WTC11 (cell line): ENCODE measurements at regions not wholly inside any gene's neighbourhood (a gene's known extent, or its start where the extent isn't known, plus 50 kb on each side); places are given as distances from the start of the nearest gene placed in this dataset.

Experiments
- ATAC-seq: fragments of 200-7000 bp; cut with Tn5 transposase; 2 replicates; pipeline ENCODE4 v1.10.0; 2021; ENCODE audit warnings: mild to moderate bottlenecking, moderate library complexity
- CTCF ChIA-PET: fragments of 300-600 bp; sonication (Branson Sonifier 250); formaldehyde crosslinking; loops from one replicate; lab custom pipeline; 2021; ENCODE audit warnings: antibody characterized with exemption; lab: Charles Lee
- POLR2A ChIA-PET: fragments of 350-600 bp; sonication (Branson Sonifier 250); formaldehyde crosslinking; loops from one replicate; lab custom pipeline; 2021; ENCODE audit warnings: antibody characterized with exemption; lab: Charles Lee
- DNase-seq: peaks from one replicate; pipeline ENCODE4 v3.0.0; 2021; ENCODE audit warnings: low spot score
- H3K27ac Mint-ChIP-seq: 2 replicates; pipeline ENCODE4 v1.8.0; 2021; ENCODE audit warnings: mixed read lengths
- H3K27me3 Mint-ChIP-seq: 2 replicates; pipeline ENCODE4 v1.8.0; 2021; ENCODE audit warnings: low read depth, mild to moderate bottlenecking, moderate library complexity, mixed read lengths
- H3K36me3 Mint-ChIP-seq: 2 replicates; pipeline ENCODE4 v1.8.0; 2021; ENCODE audit warnings: mixed read lengths
- H3K4me1 Mint-ChIP-seq: 2 replicates; pipeline ENCODE4 v1.8.0; 2022; ENCODE audit warnings: mixed read lengths
- H3K4me3 Mint-ChIP-seq: 2 replicates; pipeline ENCODE4 v1.8.0; 2021; ENCODE audit warnings: mild to moderate bottlenecking, moderate library complexity, mixed read lengths
- H3K9me3 Mint-ChIP-seq: 2 replicates; pipeline ENCODE4 v1.8.0; 2021; ENCODE audit warnings: mixed read lengths
- CBFB ChIP-seq: sonication (generic); formaldehyde crosslinking; IDR thresholded peaks from 2 replicates; pipeline ENCODE4 v1.8.1; 2022; ENCODE audit warnings: mild to moderate bottlenecking, low read depth, missing genetic modification reagents
- CREM ChIP-seq: sonication (generic); formaldehyde crosslinking; IDR thresholded peaks from 2 replicates; pipeline ENCODE4 v1.8.1; 2022; ENCODE audit warnings: mild to moderate bottlenecking, missing genetic modification reagents, moderate library complexity
- FOXP1 ChIP-seq: sonication (generic); formaldehyde crosslinking; IDR thresholded peaks from 2 replicates; pipeline ENCODE4 v1.8.0; 2022; ENCODE audit warnings: missing genetic modification reagents, mild to moderate bottlenecking, moderate library complexity, borderline replicate concordance
- GTF2I ChIP-seq: fragments of 250-450 bp; sonication (Bioruptor Pico); conservative IDR thresholded peaks from 2 replicates; pipeline ENCODE4 v1.4.0; 2021; ENCODE audit warnings: mild to moderate bottlenecking
- JAZF1 ChIP-seq: fragments of 250-450 bp; sonication (Bioruptor Pico); IDR thresholded peaks from 2 replicates; pipeline ENCODE4 v1.9.0; 2021; ENCODE audit warnings: moderate library complexity, mild to moderate bottlenecking, inconsistent platforms
- PRRX2 ChIP-seq: fragments of 250-450 bp; sonication (Bioruptor Pico); IDR thresholded peaks from 2 replicates; pipeline ENCODE4 v1.8.0; 2021; ENCODE audit warnings: mild to moderate bottlenecking
- ZBTB21 ChIP-seq: sonication (generic); formaldehyde crosslinking; IDR thresholded peaks from 2 replicates; pipeline ENCODE4 v1.8.1; 2023; ENCODE audit warnings: mild to moderate bottlenecking, missing genetic modification reagents, borderline replicate concordance
- ZNF232 ChIP-seq: sonication (generic); formaldehyde crosslinking; IDR thresholded peaks from 2 replicates; pipeline ENCODE4 v1.8.0; 2022; ENCODE audit warnings: mild to moderate bottlenecking, missing genetic modification reagents
- TF ChIP-seq, protein P1 (sequence below): sonication (generic); formaldehyde crosslinking; conservative IDR thresholded peaks from 2 replicates; pipeline ENCODE4 v1.8.1; 2023; ENCODE audit warnings: mild to moderate bottlenecking, low read depth, missing genetic modification reagents, moderate library complexity
- TF ChIP-seq, protein P2 (sequence below): sonication (generic); formaldehyde crosslinking; IDR thresholded peaks from 2 replicates; pipeline ENCODE4 v1.8.0; 2023; ENCODE audit warnings: mild to moderate bottlenecking, missing genetic modification reagents
- TF ChIP-seq, protein P3 (sequence below): sonication (generic); formaldehyde crosslinking; IDR thresholded peaks from 2 replicates; pipeline ENCODE4 v1.8.1; 2023; ENCODE audit warnings: mild to moderate bottlenecking, missing genetic modification reagents, moderate library complexity
- TF ChIP-seq, protein P4 (sequence below): sonication (generic); formaldehyde crosslinking; IDR thresholded peaks from 2 replicates; pipeline ENCODE4 v1.8.1; 2023; ENCODE audit warnings: mild to moderate bottlenecking, missing genetic modification reagents
- TF ChIP-seq, protein P5 (sequence below): sonication (generic); formaldehyde crosslinking; IDR thresholded peaks from 2 replicates; pipeline ENCODE4 v1.8.0; 2022; ENCODE audit warnings: mild to moderate bottlenecking, missing genetic modification reagents
- TF ChIP-seq, protein P6 (sequence below): sonication (generic); formaldehyde crosslinking; IDR thresholded peaks from 2 replicates; pipeline ENCODE4 v1.8.1; 2022; ENCODE audit warnings: missing genetic modification reagents, borderline replicate concordance

DNA sequence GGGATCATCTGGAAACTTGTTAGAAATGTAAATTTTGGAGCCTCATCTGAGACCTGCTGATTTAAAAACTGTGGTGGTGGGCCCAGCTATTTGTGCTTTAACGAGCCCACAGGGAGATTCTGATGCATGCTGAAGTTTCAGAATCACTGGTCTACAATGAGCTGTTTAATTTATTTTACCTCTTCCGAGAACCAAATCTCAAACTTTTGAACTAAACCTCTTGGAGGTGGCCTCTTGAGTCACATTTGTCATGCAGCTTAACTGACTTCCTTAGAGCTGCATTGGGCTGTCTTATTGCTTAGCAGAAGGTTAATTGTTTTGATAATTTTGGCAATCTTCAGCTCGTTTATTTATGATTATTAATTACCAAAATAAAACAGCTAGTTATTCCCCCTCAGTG is 112.1 kb upstream of the NPHP3 start (continued):
- TF ChIP-seq, protein P1, sequence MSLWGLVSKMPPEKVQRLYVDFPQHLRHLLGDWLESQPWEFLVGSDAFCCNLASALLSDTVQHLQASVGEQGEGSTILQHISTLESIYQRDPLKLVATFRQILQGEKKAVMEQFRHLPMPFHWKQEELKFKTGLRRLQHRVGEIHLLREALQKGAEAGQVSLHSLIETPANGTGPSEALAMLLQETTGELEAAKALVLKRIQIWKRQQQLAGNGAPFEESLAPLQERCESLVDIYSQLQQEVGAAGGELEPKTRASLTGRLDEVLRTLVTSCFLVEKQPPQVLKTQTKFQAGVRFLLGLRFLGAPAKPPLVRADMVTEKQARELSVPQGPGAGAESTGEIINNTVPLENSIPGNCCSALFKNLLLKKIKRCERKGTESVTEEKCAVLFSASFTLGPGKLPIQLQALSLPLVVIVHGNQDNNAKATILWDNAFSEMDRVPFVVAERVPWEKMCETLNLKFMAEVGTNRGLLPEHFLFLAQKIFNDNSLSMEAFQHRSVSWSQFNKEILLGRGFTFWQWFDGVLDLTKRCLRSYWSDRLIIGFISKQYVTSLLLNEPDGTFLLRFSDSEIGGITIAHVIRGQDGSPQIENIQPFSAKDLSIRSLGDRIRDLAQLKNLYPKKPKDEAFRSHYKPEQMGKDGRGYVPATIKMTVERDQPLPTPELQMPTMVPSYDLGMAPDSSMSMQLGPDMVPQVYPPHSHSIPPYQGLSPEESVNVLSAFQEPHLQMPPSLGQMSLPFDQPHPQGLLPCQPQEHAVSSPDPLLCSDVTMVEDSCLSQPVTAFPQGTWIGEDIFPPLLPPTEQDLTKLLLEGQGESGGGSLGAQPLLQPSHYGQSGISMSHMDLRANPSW: no peak
- TF ChIP-seq, protein P2, sequence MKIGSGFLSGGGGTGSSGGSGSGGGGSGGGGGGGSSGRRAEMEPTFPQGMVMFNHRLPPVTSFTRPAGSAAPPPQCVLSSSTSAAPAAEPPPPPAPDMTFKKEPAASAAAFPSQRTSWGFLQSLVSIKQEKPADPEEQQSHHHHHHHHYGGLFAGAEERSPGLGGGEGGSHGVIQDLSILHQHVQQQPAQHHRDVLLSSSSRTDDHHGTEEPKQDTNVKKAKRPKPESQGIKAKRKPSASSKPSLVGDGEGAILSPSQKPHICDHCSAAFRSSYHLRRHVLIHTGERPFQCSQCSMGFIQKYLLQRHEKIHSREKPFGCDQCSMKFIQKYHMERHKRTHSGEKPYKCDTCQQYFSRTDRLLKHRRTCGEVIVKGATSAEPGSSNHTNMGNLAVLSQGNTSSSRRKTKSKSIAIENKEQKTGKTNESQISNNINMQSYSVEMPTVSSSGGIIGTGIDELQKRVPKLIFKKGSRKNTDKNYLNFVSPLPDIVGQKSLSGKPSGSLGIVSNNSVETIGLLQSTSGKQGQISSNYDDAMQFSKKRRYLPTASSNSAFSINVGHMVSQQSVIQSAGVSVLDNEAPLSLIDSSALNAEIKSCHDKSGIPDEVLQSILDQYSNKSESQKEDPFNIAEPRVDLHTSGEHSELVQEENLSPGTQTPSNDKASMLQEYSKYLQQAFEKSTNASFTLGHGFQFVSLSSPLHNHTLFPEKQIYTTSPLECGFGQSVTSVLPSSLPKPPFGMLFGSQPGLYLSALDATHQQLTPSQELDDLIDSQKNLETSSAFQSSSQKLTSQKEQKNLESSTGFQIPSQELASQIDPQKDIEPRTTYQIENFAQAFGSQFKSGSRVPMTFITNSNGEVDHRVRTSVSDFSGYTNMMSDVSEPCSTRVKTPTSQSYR (CRISPR knock-in tag): no peak
- TF ChIP-seq JAZF1: no peak
- TF ChIP-seq, protein P3, sequence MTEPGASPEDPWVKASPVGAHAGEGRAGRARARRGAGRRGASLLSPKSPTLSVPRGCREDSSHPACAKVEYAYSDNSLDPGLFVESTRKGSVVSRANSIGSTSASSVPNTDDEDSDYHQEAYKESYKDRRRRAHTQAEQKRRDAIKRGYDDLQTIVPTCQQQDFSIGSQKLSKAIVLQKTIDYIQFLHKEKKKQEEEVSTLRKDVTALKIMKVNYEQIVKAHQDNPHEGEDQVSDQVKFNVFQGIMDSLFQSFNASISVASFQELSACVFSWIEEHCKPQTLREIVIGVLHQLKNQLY (CRISPR knock-in tag): no peak
- no peak for TF ChIP-seq CREM (CRISPR knock-in tag)
- TF ChIP-seq GTF2I (CRISPR knock-in tag): no peak
- TF ChIP-seq CBFB (CRISPR knock-in tag): no peak
- no peak for TF ChIP-seq FOXP1 (CRISPR knock-in tag)
- TF ChIP-seq PRRX2 (CRISPR knock-in tag): no peak
- TF ChIP-seq, all 79 proteins: peak for 0

DNA sequence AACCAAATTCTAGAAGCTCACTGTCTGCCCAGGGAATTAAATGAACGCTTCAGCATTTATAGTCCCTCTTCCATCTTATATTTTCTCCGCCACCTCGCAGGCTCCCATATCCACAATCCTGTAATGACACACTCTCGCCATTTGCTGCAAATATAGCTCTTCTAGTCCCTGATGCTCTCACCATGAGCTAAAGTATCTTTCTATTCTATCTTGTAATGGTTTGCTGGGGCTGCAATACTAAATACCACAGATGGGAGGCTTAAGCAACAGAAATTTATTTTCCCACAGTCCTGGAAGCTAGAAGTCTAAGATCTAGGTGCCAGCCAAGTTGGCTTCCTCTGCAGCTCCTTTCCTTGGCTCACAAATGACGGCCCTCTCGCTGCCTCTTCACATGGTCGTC is 106.9 kb upstream of the NPHP3 start:
- no peak overlapping the region for H3K27ac Mint-ChIP-seq
- no peak for ATAC-seq

More for the DNA sequence above, 106.9 kb upstream of the NPHP3 start:
- no peak for DNase-seq
- no peak overlapping the region for H3K4me3 Mint-ChIP-seq
- TF ChIP-seq, protein P4, sequence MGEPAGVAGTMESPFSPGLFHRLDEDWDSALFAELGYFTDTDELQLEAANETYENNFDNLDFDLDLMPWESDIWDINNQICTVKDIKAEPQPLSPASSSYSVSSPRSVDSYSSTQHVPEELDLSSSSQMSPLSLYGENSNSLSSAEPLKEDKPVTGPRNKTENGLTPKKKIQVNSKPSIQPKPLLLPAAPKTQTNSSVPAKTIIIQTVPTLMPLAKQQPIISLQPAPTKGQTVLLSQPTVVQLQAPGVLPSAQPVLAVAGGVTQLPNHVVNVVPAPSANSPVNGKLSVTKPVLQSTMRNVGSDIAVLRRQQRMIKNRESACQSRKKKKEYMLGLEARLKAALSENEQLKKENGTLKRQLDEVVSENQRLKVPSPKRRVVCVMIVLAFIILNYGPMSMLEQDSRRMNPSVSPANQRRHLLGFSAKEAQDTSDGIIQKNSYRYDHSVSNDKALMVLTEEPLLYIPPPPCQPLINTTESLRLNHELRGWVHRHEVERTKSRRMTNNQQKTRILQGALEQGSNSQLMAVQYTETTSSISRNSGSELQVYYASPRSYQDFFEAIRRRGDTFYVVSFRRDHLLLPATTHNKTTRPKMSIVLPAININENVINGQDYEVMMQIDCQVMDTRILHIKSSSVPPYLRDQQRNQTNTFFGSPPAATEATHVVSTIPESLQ (CRISPR knock-in tag): no peak
- TF ChIP-seq ZBTB21: no peak
- no peak for TF ChIP-seq JAZF1
- TF ChIP-seq, protein P5, sequence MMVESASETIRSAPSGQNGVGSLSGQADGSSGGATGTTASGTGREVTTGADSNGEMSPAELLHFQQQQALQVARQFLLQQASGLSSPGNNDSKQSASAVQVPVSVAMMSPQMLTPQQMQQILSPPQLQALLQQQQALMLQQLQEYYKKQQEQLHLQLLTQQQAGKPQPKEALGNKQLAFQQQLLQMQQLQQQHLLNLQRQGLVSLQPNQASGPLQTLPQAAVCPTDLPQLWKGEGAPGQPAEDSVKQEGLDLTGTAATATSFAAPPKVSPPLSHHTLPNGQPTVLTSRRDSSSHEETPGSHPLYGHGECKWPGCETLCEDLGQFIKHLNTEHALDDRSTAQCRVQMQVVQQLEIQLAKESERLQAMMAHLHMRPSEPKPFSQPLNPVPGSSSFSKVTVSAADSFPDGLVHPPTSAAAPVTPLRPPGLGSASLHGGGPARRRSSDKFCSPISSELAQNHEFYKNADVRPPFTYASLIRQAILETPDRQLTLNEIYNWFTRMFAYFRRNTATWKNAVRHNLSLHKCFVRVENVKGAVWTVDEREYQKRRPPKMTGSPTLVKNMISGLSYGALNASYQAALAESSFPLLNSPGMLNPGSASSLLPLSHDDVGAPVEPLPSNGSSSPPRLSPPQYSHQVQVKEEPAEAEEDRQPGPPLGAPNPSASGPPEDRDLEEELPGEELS (CRISPR knock-in tag): no peak
- TF ChIP-seq, protein P6, sequence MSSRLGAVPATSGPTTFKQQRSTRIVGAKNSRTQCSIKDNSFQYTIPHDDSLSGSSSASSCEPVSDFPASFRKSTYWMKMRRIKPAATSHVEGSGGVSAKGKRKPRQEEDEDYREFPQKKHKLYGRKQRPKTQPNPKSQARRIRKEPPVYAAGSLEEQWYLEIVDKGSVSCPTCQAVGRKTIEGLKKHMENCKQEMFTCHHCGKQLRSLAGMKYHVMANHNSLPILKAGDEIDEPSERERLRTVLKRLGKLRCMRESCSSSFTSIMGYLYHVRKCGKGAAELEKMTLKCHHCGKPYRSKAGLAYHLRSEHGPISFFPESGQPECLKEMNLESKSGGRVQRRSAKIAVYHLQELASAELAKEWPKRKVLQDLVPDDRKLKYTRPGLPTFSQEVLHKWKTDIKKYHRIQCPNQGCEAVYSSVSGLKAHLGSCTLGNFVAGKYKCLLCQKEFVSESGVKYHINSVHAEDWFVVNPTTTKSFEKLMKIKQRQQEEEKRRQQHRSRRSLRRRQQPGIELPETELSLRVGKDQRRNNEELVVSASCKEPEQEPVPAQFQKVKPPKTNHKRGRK (CRISPR knock-in tag): no peak
- TF ChIP-seq ZNF232 (CRISPR knock-in tag): no peak
- TF ChIP-seq, all 79 proteins: peak for 0
- H3K4me1 Mint-ChIP-seq: peaks cover 2% of the 10 kb centered on the region; the same call in 1 of the 2 replicates
- H3K27me3 Mint-ChIP-seq: no peaks in the 10 kb centered on the region
- no peaks in the 10 kb centered on the region for H3K36me3 Mint-ChIP-seq
- CTCF ChIA-PET: interaction anchor here (0.8 to 1.0 kb wide), 3 partner anchors 9 to 103 kb away, joined by 3 to 5 read pairs (median 3); no protein-coding TSS in a partner anchor
- peaks cover 4% of the 10 kb centered on the region; the same call in 1 of the 2 replicates for H3K9me3 Mint-ChIP-seq
- POLR2A ChIA-PET: no interaction called here
